H9 (cell line): ENCODE measurements at regions not wholly inside any gene's neighbourhood (a gene's known extent, or its start where the extent isn't known, plus 50 kb on each side); places are given as distances from the start of the nearest gene placed in this dataset.

Experiments used
- DNase-seq: peaks from one replicate; pipeline ENCODE4 v3.0.0-alpha.2; 2017
- H2AFZ ChIP-seq: one replicate; pipeline ENCODE4 v1.6.1; 2013; ENCODE audit warnings: mild to moderate bottlenecking, low read length, control low read depth, moderate library complexity
- H2AK5ac ChIP-seq: 2 replicates; pipeline ENCODE4 v1.6.1; 2013; ENCODE audit warnings: low read length, control low read depth, mixed read lengths; ENCODE audit not compliant: insufficient read length
- H2BK120ac ChIP-seq: one replicate; pipeline ENCODE4 v1.6.1; 2013; ENCODE audit warnings: low read depth, mild to moderate bottlenecking, low read length, control low read depth, inconsistent platforms; ENCODE audit not compliant: poor library complexity, severe bottlenecking
- H2BK12ac ChIP-seq: 2 replicates; pipeline ENCODE4 v1.6.1; 2013; ENCODE audit warnings: low read length, control low read depth, mixed read lengths, low read depth; ENCODE audit not compliant: insufficient read length
- H2BK15ac ChIP-seq: 2 replicates; pipeline ENCODE4 v1.6.1; 2013; ENCODE audit warnings: low read depth, low read length, control low read depth
- H2BK20ac ChIP-seq: one replicate; pipeline ENCODE4 v1.6.1; 2013; ENCODE audit warnings: low read depth, mild to moderate bottlenecking, low read length, control low read depth, inconsistent platforms; ENCODE audit not compliant: poor library complexity, severe bottlenecking
- H2BK5ac ChIP-seq: 2 replicates; pipeline ENCODE4 v1.6.1; 2013; ENCODE audit warnings: low read length, control low read depth, mixed read lengths; ENCODE audit not compliant: insufficient read length
- H3K14ac ChIP-seq: 2 replicates; pipeline ENCODE4 v1.6.1; 2013; ENCODE audit warnings: low read length, control low read depth; ENCODE audit not compliant: insufficient read depth
- H3K18ac ChIP-seq: 2 replicates; pipeline ENCODE4 v1.6.1; 2013; ENCODE audit warnings: low read depth, mild to moderate bottlenecking, mixed read lengths, low read length, control low read depth; ENCODE audit not compliant: insufficient read length
- H3K23ac ChIP-seq: 2 replicates; pipeline ENCODE4 v1.6.1; 2013; ENCODE audit warnings: low read length, control low read depth, mixed read lengths, low read depth; ENCODE audit not compliant: insufficient read length
- H3K23me2 ChIP-seq: 2 replicates; pipeline ENCODE4 v1.6.1; 2013; ENCODE audit warnings: low read depth, mild to moderate bottlenecking, mixed read lengths, low read length, control low read depth; ENCODE audit not compliant: insufficient read length, poor library complexity, severe bottlenecking
- H3K27ac ChIP-seq: 2 replicates; pipeline ENCODE4 v1.5.1; 2013; ENCODE audit warnings: low read length, control low read depth, mixed read lengths, low read depth; ENCODE audit not compliant: insufficient read length
- H3K27me3 ChIP-seq: 2 replicates; pipeline ENCODE4 v1.6.1; 2013; ENCODE audit warnings: low read length, control low read depth, inconsistent platforms; ENCODE audit not compliant: insufficient read depth
- H3K4ac ChIP-seq: 2 replicates; pipeline ENCODE4 v1.6.1; 2013; ENCODE audit warnings: low read depth, mild to moderate bottlenecking, control low read depth, inconsistent platforms, low read length, moderate library complexity
- H3K4me1 ChIP-seq: 2 replicates; pipeline ENCODE4 v1.6.1; 2013; ENCODE audit warnings: low read length, control low read depth, inconsistent platforms; ENCODE audit not compliant: insufficient read depth
- H3K4me2 ChIP-seq: 2 replicates; pipeline ENCODE4 v1.6.1; 2013; ENCODE audit warnings: low read length, control low read depth, mixed read lengths; ENCODE audit not compliant: insufficient read length, insufficient read depth
- H3K56ac ChIP-seq: 2 replicates; pipeline ENCODE4 v1.6.1; 2013; ENCODE audit warnings: low read depth, mild to moderate bottlenecking, mixed read lengths, low read length, control low read depth; ENCODE audit not compliant: insufficient read length
- H3K79me1 ChIP-seq: 2 replicates; pipeline ENCODE4 v1.6.1; 2013; ENCODE audit warnings: low read depth, mild to moderate bottlenecking, moderate library complexity, low read length, control low read depth, inconsistent platforms; ENCODE audit not compliant: insufficient read depth, poor library complexity, severe bottlenecking
- H3K79me2 ChIP-seq: 2 replicates; pipeline ENCODE4 v1.6.1; 2013; ENCODE audit warnings: low read length, control low read depth, inconsistent platforms; ENCODE audit not compliant: insufficient read depth
- H3K9ac ChIP-seq: 2 replicates; pipeline ENCODE4 v1.6.1; 2013; ENCODE audit warnings: low read length, control low read depth, mixed read lengths; ENCODE audit not compliant: insufficient read length; ENCODE audit errors: extremely low read depth
- H3K9me3 ChIP-seq: one replicate; pipeline ENCODE4 v1.6.1; 2013; ENCODE audit warnings: low read depth, low read length, inconsistent platforms; ENCODE audit not compliant: control insufficient read depth
- H3T11ph ChIP-seq: one replicate; pipeline ENCODE4 v1.6.1; 2013; ENCODE audit warnings: mild to moderate bottlenecking, low read length, control low read depth, inconsistent platforms
- H4K20me1 ChIP-seq: one replicate; pipeline ENCODE4 v1.6.1; 2013; ENCODE audit not compliant: control insufficient read depth, insufficient read length, insufficient read depth
- H4K5ac ChIP-seq: 2 replicates; pipeline ENCODE4 v1.6.1; 2013; ENCODE audit warnings: low read depth, mild to moderate bottlenecking, mixed read lengths, low read length, control low read depth; ENCODE audit not compliant: insufficient read length
- H4K8ac ChIP-seq: replicated peaks from 2 replicates; pipeline ENCODE4 v1.6.1; 2013; ENCODE audit warnings: low read length, control low read depth, mixed read lengths, low read depth; ENCODE audit not compliant: insufficient read length
- H4K91ac ChIP-seq: 2 replicates; pipeline ENCODE4 v1.6.1; 2013; ENCODE audit warnings: low read depth, mild to moderate bottlenecking, moderate library complexity, mixed read lengths, low read length, control low read depth; ENCODE audit not compliant: insufficient read length
- H3K27ac Mint-ChIP-seq, 3 experiments: 2 replicates in 2 of 3; 3 replicates in 1 of 3; pipeline ENCODE4 v1.8.0; 2020 to 2021; ENCODE audit warnings: mixed read lengths in 3 of 3, mild to moderate bottlenecking in 1 of 3, moderate library complexity in 1 of 3
- H3K27me3 Mint-ChIP-seq: 2 replicates; pipeline ENCODE4 v1.8.0; 2021; ENCODE audit warnings: low read depth, mild to moderate bottlenecking, moderate library complexity, mixed read lengths
- H3K36me3 Mint-ChIP-seq, 3 experiments: 2 replicates in 2 of 3; 3 replicates in 1 of 3; pipeline ENCODE4 v1.8.0; 2020 to 2021; ENCODE audit warnings: low read depth in 3 of 3, mixed read lengths in 3 of 3; ENCODE audit not compliant: insufficient read depth in 1 of 3
- H3K4me1 Mint-ChIP-seq, 2 experiments: 2 replicates each; pipeline ENCODE4 v1.8.0; 2020; ENCODE audit warnings: mixed read lengths in 2 of 2
- H3K4me3 Mint-ChIP-seq, 2 experiments: 2 replicates in 1 of 2; 3 replicates in 1 of 2; pipeline ENCODE4 v1.8.0; 2020 to 2021; ENCODE audit warnings: mild to moderate bottlenecking in 2 of 2, mixed read lengths in 2 of 2, moderate library complexity in 1 of 2
- H3K9me3 Mint-ChIP-seq, 2 experiments: 2 replicates in 1 of 2; 3 replicates in 1 of 2; pipeline ENCODE4 v1.8.0; 2020; ENCODE audit warnings: mild to moderate bottlenecking in 2 of 2, mixed read lengths in 2 of 2, moderate library complexity in 1 of 2
- TF ChIP-seq, protein P1 (sequence below): fragments of 200-600 bp; sonication (generic); conservative IDR thresholded peaks from 3 replicates; pipeline ENCODE4 v1.8.0; 2021; ENCODE audit warnings: antibody characterized with exemption, mild to moderate bottlenecking

DNA sequence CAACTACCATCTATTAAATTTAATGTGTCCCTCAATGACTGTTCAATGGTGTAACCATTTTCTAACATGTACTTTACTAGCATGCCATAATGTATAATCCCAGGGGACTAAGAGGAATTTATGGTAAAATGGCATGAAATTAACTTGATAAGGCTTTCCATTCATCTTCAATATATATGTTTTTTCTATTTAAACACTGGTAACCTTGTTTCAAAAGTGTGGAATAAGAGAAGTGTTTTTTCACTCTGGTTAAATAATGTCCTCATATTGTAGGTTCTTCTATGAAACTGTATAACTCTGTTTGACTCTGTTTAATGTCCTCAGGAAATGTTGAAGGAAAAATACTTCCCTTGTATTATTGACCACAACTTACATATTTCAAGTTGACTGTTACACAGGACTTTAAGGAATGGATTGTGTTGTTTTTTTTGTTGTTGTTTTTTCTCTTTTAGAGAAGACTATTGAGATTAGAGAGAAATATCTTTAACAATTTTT is 113.8 kb upstream of the ARSJ start:
- Histone ChIP-seq H3K27ac (no peak overlapping the region), H3K23ac (no peak overlapping the region), H2AFZ (no peak overlapping the region), H2AK5ac (no peak overlapping the region), H2BK5ac (no peak overlapping the region), H3K14ac (no peak overlapping the region), H3K79me2 (no peaks in the 10 kb centered on the region), H2BK12ac (no peak overlapping the region), H3K23me2 (no peaks in the 10 kb centered on the region), H3K79me1 (no peaks in the 10 kb centered on the region), H3K9me3 (no peaks in the 10 kb centered on the region), H3K56ac (no peak overlapping the region), H4K20me1 (no peaks in the 10 kb centered on the region), H3T11ph (no peak overlapping the region), H3K18ac (no peak overlapping the region), H3K4me1 (no peaks in the 10 kb centered on the region), H2BK20ac (no peak overlapping the region), H3K4me2 (no peak overlapping the region), H4K91ac (no peak overlapping the region), H2BK120ac (no peak overlapping the region), H3K27me3 (no peaks in the 10 kb centered on the region), H3K4ac (no peak overlapping the region), H4K8ac (no peak overlapping the region), H4K5ac (no peak overlapping the region), H2BK15ac (no peak overlapping the region), H3K9ac (no peak overlapping the region)
- Mint-ChIP-seq H3K27me3 (no peaks in the 10 kb centered on the region), H3K9me3 (no peaks in the 10 kb centered on the region; a peak in 3 of 5 replicates), H3K4me1 (peaks cover 3% of the 10 kb centered on the region in 2 experiments; a peak in 3 of 4 replicates), H3K4me3 (no peak overlapping the region), H3K27ac (no peak overlapping the region; a peak in 1 of 7 replicates), H3K36me3 (peaks cover 0 to 12% (median 5%) of the 10 kb centered on the region in 3 experiments; a peak in 1 of 7 replicates)
- TF ChIP-seq, protein P1, sequence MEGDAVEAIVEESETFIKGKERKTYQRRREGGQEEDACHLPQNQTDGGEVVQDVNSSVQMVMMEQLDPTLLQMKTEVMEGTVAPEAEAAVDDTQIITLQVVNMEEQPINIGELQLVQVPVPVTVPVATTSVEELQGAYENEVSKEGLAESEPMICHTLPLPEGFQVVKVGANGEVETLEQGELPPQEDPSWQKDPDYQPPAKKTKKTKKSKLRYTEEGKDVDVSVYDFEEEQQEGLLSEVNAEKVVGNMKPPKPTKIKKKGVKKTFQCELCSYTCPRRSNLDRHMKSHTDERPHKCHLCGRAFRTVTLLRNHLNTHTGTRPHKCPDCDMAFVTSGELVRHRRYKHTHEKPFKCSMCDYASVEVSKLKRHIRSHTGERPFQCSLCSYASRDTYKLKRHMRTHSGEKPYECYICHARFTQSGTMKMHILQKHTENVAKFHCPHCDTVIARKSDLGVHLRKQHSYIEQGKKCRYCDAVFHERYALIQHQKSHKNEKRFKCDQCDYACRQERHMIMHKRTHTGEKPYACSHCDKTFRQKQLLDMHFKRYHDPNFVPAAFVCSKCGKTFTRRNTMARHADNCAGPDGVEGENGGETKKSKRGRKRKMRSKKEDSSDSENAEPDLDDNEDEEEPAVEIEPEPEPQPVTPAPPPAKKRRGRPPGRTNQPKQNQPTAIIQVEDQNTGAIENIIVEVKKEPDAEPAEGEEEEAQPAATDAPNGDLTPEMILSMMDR = no peak
- no peak for DNase-seq
